GM21723 (cell line): ENCODE measurements at regions not wholly inside any gene's neighbourhood (a gene's known extent, or its start where the extent isn't known, plus 50 kb on each side); places are given as distances from the start of the nearest gene placed in this dataset.

Source experiments
- ATAC-seq: cut with Tn5 transposase; IDR thresholded peaks from one replicate; pipeline ENCODE4 v1.9.1; 2021; ENCODE audit warnings: mild to moderate bottlenecking, moderate library complexity; ENCODE audit not compliant: unreplicated experiment

DNA sequence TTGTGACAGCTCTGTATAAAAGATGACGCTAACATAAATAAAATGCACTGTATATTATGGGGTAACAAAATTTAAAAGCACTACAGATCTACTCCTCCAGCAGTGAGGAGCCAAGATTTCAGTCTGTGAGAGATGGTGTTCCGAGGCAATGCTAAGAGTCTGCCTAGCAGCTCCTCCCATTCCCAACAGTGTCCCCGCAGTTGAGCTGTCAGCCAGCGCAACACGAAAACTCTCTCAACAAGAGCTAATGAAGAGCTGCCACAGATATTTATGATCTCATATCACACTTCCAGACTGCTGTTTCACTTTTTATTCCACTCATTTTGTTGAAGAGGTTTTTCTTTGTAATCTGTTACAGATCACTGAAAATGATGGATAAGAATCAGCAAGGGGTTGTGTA, 53.9 kb upstream of the ESRRG start:
- no peak for ATAC-seq
